Ectodermal cell (in vitro differentiated cells): ENCODE measurements at regions not wholly inside any gene's neighbourhood (a gene's known extent, or its start where the extent isn't known, plus 50 kb on each side); places are given as distances from the start of the nearest gene placed in this dataset.

Source experiments
- H3K27ac ChIP-seq: 2 replicates; pipeline ENCODE4 v1.7.0; 2013; ENCODE audit warnings: mild to moderate bottlenecking, low read depth, low read length; ENCODE audit not compliant: insufficient read depth, poor library complexity, severe bottlenecking
- H3K27me3 ChIP-seq: 2 replicates; pipeline ENCODE4 v1.7.0; 2013; ENCODE audit warnings: mild to moderate bottlenecking, low read length; ENCODE audit not compliant: insufficient read depth, control insufficient read depth, poor library complexity, severe bottlenecking
- H3K36me3 ChIP-seq: one replicate; pipeline ENCODE4 v1.7.0; 2013; ENCODE audit warnings: low read length; ENCODE audit not compliant: control insufficient read depth, insufficient read depth
- H3K4me1 ChIP-seq: one replicate; pipeline ENCODE4 v1.7.0; 2013; ENCODE audit warnings: low read length; ENCODE audit not compliant: control insufficient read depth, insufficient read depth
- H3K4me3 ChIP-seq: 2 replicates; pipeline ENCODE4 v1.7.0; 2013; ENCODE audit warnings: low read depth, low read length, control low read depth; ENCODE audit not compliant: insufficient read depth
- H3K9me3 ChIP-seq: 2 replicates; pipeline ENCODE4 v1.7.0; 2013; ENCODE audit warnings: mild to moderate bottlenecking, low read length, moderate library complexity; ENCODE audit not compliant: control insufficient read depth
- WGBS, 2 experiments: methylation state at CpG; one replicate each; pipeline ENCODE4 v1.1.7; 2013; ENCODE audit warnings: missing lambda C conversion rate in 2 of 2; 5-methylcytosine and 5-hydroxymethylcytosine counted together

- no peak overlapping the region for H3K4me3 ChIP-seq
- 91 to 95% methylated on average over 4 to 9 of the region's 10 CpGs for WGBS, 2 experiments
Measured at GRCh38 chr9:134560654-134561053, 80.9 kb upstream of the COL5A1 start.

GRCh38 chr9:134561427-134562145, 80.0 kb upstream of the COL5A1 start:
- no peaks in the 10 kb centered on the region for H3K9me3 ChIP-seq
- no peaks in the 10 kb centered on the region for H3K4me1 ChIP-seq
- 91 to 93% methylated on average over 12 of the region's 12 CpGs for WGBS, 2 experiments
- no peaks in the 10 kb centered on the region for H3K36me3 ChIP-seq
- H3K4me3 ChIP-seq: no peak overlapping the region
- H3K27me3 ChIP-seq: no peaks in the 10 kb centered on the region
- no peak overlapping the region for H3K27ac ChIP-seq

More at GRCh38 chr9:134560654-134561053, 80.9 kb upstream of the COL5A1 start:
- Histone ChIP-seq H3K4me1 (no peaks in the 10 kb centered on the region), H3K9me3 (no peaks in the 10 kb centered on the region), H3K27ac (no peak overlapping the region), H3K36me3 (no peaks in the 10 kb centered on the region), H3K27me3 (no peaks in the 10 kb centered on the region)

GRCh38 chr9:134562146-134562849, 79.3 kb upstream of the COL5A1 start:
- no peak overlapping the region for H3K27ac ChIP-seq
- H3K36me3 ChIP-seq: no peaks in the 10 kb centered on the region
- no peaks in the 10 kb centered on the region for H3K4me1 ChIP-seq
- no peak overlapping the region for H3K4me3 ChIP-seq
- WGBS, 2 experiments: 86 to 90% methylated on average over 5 of the region's 5 CpGs
- H3K9me3 ChIP-seq: peaks cover 2% of the 10 kb centered on the region
- H3K27me3 ChIP-seq: no peaks in the 10 kb centered on the region

- Histone ChIP-seq H3K36me3 (no peaks in the 10 kb centered on the region), H3K4me1 (no peaks in the 10 kb centered on the region), H3K9me3 (peaks cover 2% of the 10 kb centered on the region), H3K27ac (no peak overlapping the region), H3K4me3 (no peak overlapping the region), H3K27me3 (no peaks in the 10 kb centered on the region)
- 92% methylated on average over 4 of the region's 4 CpGs for WGBS, 2 experiments
Measured at GRCh38 chr9:134563397-134563796, 78.2 kb upstream of the COL5A1 start.

- Histone ChIP-seq H3K9me3 (peaks cover 2% of the 10 kb centered on the region), H3K4me1 (no peaks in the 10 kb centered on the region), H3K27ac (no peak overlapping the region), H3K27me3 (no peaks in the 10 kb centered on the region), H3K36me3 (no peaks in the 10 kb centered on the region), H3K4me3 (no peak overlapping the region)
- WGBS, 2 experiments: 91 to 94% methylated on average over 16 of the region's 16 CpGs
Measured at GRCh38 chr9:134564431-134565170, 77.0 kb upstream of the COL5A1 start.

- no peak overlapping the region for H3K4me3 ChIP-seq
- no peak overlapping the region for H3K27ac ChIP-seq
- H3K9me3 ChIP-seq: peaks cover 2% of the 10 kb centered on the region
- no peaks in the 10 kb centered on the region for H3K36me3 ChIP-seq
- WGBS, 2 experiments: 93 to 96% methylated on average over 12 to 14 of the region's 14 CpGs
- no peaks in the 10 kb centered on the region for H3K27me3 ChIP-seq
- no peaks in the 10 kb centered on the region for H3K4me1 ChIP-seq
Measured at GRCh38 chr9:134565316-134565915, 76.2 kb upstream of the COL5A1 start.

- no peak overlapping the region for H3K27ac ChIP-seq
- WGBS, 2 experiments: 95 to 96% methylated on average over 18 of the region's 18 CpGs
- H3K4me1 ChIP-seq: no peaks in the 10 kb centered on the region
- H3K9me3 ChIP-seq: peaks cover 2% of the 10 kb centered on the region
- no peaks in the 10 kb centered on the region for H3K27me3 ChIP-seq
- no peaks in the 10 kb centered on the region for H3K36me3 ChIP-seq
- no peak overlapping the region for H3K4me3 ChIP-seq
Measured at GRCh38 chr9:134566196-134566847, 75.3 kb upstream of the COL5A1 start.

- Histone ChIP-seq H3K27me3 (no peaks in the 10 kb centered on the region), H3K4me1 (no peaks in the 10 kb centered on the region), H3K9me3 (peaks cover 2% of the 10 kb centered on the region), H3K27ac (no peak overlapping the region), H3K4me3 (no peak overlapping the region), H3K36me3 (no peaks in the 10 kb centered on the region)
- WGBS, 2 experiments: 91 to 98% methylated on average over 5 of the region's 5 CpGs
Measured at GRCh38 chr9:134566936-134567335, 74.7 kb upstream of the COL5A1 start.

GRCh38 chr9:134568116-134568515, 73.5 kb upstream of the COL5A1 start:
- no peaks in the 10 kb centered on the region for H3K27me3 ChIP-seq
- H3K27ac ChIP-seq: no peak overlapping the region
- peaks cover 2% of the 10 kb centered on the region for H3K9me3 ChIP-seq
- H3K4me1 ChIP-seq: no peaks in the 10 kb centered on the region
- H3K4me3 ChIP-seq: no peak overlapping the region
- no peaks in the 10 kb centered on the region for H3K36me3 ChIP-seq
- 94 to 96% methylated on average over 5 of the region's 5 CpGs for WGBS, 2 experiments
